C4-2B (cell line): ENCODE measurements at regions not wholly inside any gene's neighbourhood (a gene's known extent, or its start where the extent isn't known, plus 50 kb on each side); places are given as distances from the start of the nearest gene placed in this dataset.
"Not testable (repeated sequence)": the region's sequence is repeated elsewhere in the genome, so short reads cannot be mapped to it uniquely, and the experiment has no call there.

ENCODE experiments used
- H3K27ac ChIP-seq: fragments of 450-650 bp; 2 replicates; pipeline ENCODE4 v1.5.1; 2017
- ZFX ChIP-seq: fragments of 450-650 bp; IDR thresholded peaks from 2 replicates; pipeline ENCODE4 v1.6.1; 2017
- TF ChIP-seq, protein P1 (sequence below): fragments of 450-650 bp; conservative IDR thresholded peaks from 2 replicates; pipeline ENCODE4 v1.5.1; 2017; ENCODE audit warnings: mild to moderate bottlenecking

DNA sequence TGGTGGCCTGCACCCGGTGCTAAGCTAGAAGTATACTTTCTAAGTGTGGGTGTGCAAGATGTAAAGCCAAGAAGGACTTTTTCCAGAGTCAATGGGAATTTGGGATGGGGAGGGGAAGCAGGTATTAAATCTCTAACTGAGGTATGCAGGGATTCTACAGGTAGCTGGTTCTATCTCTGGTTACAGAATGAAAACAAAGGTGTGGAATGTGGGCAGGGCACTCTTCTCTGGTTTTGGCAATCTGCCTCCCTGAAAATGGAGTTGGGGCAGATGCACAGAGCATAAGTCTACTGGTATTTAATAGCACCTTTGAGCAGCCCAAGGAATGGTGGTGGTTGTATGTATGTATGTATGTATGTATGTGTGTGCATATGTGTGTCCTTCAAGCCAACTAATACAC, 66.7 kb upstream of the PPP1R12A start:
- TF ChIP-seq ZFX = no peak
- TF ChIP-seq, protein P1, sequence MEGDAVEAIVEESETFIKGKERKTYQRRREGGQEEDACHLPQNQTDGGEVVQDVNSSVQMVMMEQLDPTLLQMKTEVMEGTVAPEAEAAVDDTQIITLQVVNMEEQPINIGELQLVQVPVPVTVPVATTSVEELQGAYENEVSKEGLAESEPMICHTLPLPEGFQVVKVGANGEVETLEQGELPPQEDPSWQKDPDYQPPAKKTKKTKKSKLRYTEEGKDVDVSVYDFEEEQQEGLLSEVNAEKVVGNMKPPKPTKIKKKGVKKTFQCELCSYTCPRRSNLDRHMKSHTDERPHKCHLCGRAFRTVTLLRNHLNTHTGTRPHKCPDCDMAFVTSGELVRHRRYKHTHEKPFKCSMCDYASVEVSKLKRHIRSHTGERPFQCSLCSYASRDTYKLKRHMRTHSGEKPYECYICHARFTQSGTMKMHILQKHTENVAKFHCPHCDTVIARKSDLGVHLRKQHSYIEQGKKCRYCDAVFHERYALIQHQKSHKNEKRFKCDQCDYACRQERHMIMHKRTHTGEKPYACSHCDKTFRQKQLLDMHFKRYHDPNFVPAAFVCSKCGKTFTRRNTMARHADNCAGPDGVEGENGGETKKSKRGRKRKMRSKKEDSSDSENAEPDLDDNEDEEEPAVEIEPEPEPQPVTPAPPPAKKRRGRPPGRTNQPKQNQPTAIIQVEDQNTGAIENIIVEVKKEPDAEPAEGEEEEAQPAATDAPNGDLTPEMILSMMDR = no peak
- H3K27ac ChIP-seq = no peak overlapping the region

DNA sequence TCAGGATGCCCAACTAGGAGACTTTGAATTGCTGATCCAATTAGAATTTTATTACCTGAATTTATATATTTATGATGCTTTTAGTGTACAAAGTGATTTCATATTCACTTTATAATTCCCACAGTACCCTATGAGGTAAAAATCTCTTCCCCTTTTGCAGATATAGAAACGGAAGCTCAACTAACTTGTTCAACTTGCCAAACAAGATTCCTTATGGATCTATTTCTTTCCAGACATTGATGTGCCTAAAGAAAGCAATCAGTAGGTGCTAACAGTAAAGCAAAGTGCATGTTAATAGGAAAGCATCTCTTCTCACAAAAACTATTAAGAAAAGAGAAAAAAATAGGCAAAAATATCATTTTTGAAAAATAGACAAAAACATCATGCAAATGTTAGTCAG, 65.9 kb upstream of the PPP1R12A start:
- no peak overlapping the region for H3K27ac ChIP-seq
- TF ChIP-seq ZFX = no peak
- TF ChIP-seq, protein P1 = no peak

DNA sequence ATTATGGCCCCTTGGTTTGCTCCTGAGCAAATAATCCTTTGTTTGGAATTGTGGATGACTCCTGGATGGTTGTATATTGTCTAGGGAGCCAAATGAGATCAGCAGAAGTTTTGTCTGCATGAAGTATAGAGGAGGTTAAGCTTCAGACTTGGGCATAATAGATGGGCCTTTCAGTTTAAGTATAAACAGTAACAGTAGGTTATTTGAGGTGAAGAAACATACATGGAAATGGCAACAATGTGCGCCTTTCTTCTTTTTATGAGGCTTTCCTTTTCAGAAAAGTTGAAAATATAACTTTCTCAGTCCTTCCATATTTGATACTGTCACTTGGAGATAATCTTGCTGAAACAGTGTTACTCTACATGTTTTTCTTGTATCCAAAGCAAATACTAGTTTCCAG, 63.7 kb upstream of the PPP1R12A start:
- no peak overlapping the region for H3K27ac ChIP-seq

DNA sequence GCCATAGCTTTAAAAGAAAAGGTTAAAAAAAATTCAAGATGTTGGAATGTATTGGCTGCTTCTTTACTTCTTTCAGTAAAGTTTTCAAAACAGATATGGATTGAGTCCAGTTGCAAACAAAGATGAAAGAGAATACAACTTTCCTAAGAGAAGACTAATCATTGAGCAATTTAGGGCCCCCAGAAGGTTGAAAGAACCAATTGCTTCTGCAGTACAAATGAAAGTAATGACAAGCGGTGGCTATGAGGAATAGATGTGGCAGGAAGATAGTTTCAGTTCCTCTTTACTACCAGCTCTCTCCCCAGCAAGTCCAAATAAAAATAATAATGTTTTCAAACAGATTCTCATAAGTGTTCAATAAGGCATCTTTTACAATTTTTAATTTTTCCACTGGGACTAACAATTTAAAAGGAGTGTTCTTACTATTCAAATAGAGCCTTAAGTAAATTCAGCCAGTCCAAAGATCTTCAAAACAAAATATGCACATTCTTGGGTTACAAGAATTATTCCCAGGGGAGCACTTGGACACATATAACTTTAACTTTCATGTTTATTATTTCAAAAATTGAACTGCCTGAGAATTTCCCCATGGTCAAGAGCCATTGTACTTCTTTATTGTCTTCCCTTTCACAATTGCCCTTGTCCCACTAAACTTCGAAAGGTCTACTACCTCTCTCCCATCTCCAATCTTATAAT, 62.3 kb upstream of the PPP1R12A start:
- TF ChIP-seq, protein P1 = no peak
- no peak for TF ChIP-seq ZFX
- H3K27ac ChIP-seq = no peak overlapping the region

More for the DNA sequence above, 63.7 kb upstream of the PPP1R12A start:
- TF ChIP-seq ZFX = no peak
- TF ChIP-seq, protein P1 = no peak

DNA sequence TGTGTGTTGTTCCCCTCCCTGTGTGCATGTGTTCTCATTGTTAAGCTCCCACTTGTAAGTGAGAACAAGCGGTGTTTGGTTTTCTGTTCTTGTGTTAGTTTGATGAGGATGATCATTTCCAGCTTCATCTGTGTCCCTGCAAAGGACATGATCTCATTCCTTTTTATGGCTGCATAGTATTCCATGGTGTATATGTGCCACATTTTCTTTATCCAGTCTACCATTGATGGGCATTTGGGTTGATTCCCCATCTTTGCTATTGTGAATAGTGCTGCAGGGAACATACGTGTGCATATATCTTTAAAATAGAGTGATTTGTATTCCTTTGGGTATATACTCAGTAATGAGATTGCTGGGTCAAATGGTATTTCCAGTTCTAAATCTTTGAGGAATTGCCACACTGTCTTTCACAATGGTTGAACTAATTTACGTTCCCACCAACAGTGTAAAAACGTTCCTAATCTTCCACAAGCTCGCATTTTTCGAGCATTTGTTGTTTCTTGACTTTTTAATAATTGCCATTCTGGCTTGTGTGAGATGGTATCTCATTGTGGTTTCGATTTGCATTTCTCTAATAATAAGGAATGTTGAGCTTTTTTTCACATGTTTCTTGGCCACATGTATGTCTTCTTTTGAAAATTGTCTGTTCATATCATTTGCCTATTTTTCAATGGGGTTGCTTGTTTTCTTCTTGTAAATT, 60.6 kb upstream of the PPP1R12A start:
- not testable (repeated sequence) for H3K27ac ChIP-seq

DNA sequence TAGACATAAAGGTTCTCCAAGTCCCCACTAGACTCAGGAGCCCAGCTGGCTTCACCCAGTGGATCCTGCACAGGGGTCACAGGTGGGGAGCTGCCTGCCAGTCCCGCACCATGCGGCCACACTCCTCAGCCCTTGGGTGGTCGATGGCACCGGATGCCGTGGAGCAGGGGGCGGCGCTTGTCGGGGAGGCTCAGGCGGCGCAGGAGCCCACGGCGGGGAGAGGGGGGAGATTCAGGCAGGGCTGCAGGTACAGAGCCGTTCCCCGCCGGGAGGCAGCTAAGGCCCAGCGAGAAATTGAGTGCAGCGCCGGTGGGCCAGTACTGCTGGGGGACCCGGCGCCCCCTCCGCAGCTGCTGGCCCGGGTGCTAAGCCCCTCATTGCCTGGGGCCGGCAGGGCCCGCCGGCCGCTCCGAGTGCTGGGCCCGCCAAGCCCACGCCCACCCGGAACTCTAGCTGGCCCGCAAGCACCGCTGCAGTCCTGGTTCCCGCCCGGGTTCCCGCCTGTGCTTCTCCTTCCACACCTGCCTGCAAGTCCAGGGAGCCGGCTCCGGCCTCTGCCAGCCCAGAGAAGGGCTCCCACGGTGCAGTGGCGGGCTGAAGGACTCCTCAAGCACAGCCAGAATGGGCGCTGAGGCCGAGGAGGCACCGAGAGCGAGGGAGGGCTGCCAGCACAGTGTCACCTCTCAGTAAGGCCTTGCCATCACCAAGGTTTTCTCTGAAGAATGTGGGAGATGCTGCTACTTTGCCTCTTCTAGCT, 58.4 kb upstream of the PPP1R12A start:
- TF ChIP-seq ZFX = no peak
- TF ChIP-seq, protein P1 = no peak
- no peak overlapping the region for H3K27ac ChIP-seq

DNA sequence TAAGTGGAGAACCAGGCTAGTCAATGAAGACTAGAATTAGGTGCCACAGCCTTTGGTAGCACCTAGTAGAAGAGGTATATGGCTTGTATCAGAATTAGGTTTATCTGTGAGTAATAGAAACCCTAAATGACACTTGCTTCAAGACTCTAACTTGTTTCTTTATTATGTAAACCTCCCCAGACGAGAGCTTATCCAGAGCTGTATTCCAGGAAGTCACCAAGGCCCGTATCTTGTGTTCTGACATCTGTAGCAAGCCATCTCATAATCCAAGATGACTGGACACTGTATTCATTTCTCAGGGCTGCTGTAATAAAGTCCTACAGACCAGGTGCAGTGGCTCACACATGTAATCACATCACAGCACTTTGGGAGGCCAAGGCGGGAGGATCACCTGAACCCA, 56.7 kb upstream of the PPP1R12A start:
- TF ChIP-seq ZFX = no peak
- TF ChIP-seq, protein P1 = no peak
- H3K27ac ChIP-seq = no peak overlapping the region

DNA sequence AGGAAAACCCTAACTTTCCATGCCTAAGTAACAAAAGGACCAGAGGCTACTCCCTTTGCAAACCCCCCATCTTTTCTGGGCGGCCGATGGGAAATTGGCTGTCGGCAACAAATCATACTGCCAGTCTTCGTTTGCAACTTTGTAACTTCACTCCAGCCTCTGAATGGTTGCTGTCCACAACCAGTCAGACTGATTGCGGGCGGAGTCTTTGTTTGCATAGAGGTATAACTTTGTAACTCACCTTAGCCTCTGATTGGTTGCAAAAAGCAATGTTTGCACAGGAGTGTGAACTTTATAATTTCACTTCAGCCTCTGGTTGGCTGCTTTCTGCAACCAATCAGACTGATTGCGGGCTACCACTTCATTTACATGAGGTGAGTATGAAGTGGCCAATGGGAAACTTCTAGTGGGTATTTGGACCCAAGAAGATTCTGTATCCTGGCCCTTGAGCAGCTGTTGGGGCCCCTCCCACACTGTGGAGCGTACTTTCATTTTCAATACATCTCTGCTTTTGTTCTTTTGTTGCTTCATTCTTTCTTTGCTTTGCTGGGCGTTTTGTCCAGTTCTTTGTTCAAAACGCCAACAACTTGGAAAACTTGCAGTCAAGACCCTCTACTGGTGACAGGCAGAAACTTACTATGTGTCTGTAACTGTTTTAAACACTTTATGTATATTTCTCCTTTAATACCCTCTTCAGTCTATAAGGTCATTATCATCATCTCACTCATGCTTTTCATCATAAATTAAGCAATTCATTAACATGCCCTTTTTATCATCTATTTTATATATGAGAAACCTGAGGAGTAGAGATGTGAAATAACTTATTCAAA, 55.8 kb upstream of the PPP1R12A start:
- H3K27ac ChIP-seq = not testable (repeated sequence)
